MM.1S (cell line): ENCODE measurements at regions not wholly inside any gene's neighbourhood (a gene's known extent, or its start where the extent isn't known, plus 50 kb on each side); places are given as distances from the start of the nearest gene placed in this dataset.

Experiments used
- CTCF ChIP-seq: fragments of 300-600 bp; sonication (generic); IDR thresholded peaks from 2 replicates; pipeline ENCODE4 v1.5.1; 2016; ENCODE audit warnings: antibody characterized with exemption, low read length, mixed read lengths
- EZH2 ChIP-seq: fragments of 300-600 bp; sonication (generic); optimal IDR thresholded peaks from 2 replicates; pipeline ENCODE3; 2017; ENCODE audit warnings: low read depth, mild to moderate bottlenecking, antibody characterized with exemption, low read length, mixed read lengths
- EZH2phosphoT487 ChIP-seq: fragments of 300-600 bp; sonication (generic); IDR thresholded peaks from 2 replicates; pipeline ENCODE4 v1.6.1; 2018; ENCODE audit warnings: antibody characterized with exemption, low read length

- no peak for TF ChIP-seq CTCF
- TF ChIP-seq EZH2, result no peak
- TF ChIP-seq EZH2phosphoT487, result no peak
These were observed 75.6 kb upstream of the ZFP42 start for GRCh38 chr4:187919966-187920365.
